ENCODE measurements at regions not wholly inside any gene's neighbourhood (a gene's known extent, or its start where the extent isn't known, plus 50 kb on each side); places are given as distances from the start of the nearest gene placed in this dataset.

GRCh38 chr2:53543083-53543482, 224.5 kb upstream of the CHAC2 start:
- ATAC-seq (ENCODE audit: low FRiP score) (no peak), DNase-seq (ENCODE audit: low spot score) (no peak)
- TF ChIP-seq, protein P1, sequence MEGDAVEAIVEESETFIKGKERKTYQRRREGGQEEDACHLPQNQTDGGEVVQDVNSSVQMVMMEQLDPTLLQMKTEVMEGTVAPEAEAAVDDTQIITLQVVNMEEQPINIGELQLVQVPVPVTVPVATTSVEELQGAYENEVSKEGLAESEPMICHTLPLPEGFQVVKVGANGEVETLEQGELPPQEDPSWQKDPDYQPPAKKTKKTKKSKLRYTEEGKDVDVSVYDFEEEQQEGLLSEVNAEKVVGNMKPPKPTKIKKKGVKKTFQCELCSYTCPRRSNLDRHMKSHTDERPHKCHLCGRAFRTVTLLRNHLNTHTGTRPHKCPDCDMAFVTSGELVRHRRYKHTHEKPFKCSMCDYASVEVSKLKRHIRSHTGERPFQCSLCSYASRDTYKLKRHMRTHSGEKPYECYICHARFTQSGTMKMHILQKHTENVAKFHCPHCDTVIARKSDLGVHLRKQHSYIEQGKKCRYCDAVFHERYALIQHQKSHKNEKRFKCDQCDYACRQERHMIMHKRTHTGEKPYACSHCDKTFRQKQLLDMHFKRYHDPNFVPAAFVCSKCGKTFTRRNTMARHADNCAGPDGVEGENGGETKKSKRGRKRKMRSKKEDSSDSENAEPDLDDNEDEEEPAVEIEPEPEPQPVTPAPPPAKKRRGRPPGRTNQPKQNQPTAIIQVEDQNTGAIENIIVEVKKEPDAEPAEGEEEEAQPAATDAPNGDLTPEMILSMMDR (IDR thresholded peaks at IDR 0.05), result no peak

DNA sequence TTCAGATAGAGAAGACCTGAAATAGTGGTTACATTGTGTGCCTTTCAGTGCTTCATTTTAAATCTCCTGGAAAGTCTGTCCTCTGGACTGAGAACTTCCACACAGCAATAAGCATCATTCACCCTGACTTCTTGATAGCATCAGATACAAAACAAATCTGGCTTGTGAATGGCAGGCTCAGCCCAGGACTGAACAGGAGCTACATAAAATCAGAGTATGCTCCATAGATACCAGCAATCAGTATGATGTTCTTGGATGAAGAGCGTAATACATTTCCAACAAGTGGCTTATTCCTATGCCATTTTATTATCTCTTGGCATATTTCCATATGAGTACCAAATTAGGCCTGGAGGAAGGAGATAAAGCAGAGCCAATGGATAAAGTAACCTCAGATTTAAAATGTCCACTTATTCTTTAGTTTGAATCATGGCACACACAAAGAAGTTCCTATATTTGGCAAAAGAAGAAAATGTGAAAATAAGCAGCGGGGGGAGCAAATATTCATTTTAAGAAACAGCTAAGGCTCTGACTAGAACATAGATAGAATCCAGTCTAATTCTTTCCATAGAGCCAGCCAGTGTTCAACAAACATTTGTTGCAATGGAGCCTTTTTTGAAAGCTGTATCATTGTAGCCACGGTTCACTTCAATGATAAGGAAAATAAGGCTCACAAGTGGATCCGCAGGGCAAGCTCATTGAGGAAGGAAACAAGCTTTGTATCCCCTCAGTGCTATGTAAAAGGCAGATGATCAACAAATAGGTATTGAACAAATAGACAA, 230.8 kb upstream of the CHAC2 start:
- ATAC-seq (ENCODE audit: low FRiP score) (no peak), DNase-seq (ENCODE audit: low spot score) (no peak)
- TF ChIP-seq, protein P1 (IDR thresholded peaks at IDR 0.05), result no peak

DNA sequence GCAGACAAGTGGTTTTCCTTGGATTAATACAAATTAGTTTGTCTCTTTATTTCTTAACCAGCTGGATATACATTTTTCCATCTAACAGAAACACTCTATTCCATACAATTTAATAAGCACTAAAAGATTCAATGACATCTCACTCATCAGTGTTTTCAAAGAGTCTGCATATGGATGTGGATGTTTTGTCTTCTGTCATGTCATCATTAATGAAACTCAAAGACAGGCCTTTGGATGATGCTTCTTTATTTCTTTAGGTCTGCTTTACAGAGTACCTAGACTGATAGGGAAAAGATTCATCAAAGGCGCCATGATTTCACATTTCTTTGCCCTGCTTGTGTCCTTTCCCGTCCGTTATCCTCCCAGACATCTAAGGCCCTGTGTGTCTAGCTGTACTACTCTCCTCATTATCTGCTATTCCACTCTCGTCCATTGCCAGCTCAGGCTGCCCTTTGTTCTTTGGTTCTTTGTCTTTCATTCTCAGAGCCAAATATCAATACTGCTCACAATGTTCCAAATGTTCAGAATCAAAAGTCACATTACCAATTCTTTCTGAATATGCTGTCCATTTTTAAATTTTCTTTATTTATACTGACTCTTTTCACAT, 232.3 kb upstream of the CHAC2 start:
- ATAC-seq (ENCODE audit: low FRiP score) (no peak), DNase-seq (ENCODE audit: low spot score) (no peak)
- TF ChIP-seq, protein P1 (IDR thresholded peaks at IDR 0.05), result no peak

DNA sequence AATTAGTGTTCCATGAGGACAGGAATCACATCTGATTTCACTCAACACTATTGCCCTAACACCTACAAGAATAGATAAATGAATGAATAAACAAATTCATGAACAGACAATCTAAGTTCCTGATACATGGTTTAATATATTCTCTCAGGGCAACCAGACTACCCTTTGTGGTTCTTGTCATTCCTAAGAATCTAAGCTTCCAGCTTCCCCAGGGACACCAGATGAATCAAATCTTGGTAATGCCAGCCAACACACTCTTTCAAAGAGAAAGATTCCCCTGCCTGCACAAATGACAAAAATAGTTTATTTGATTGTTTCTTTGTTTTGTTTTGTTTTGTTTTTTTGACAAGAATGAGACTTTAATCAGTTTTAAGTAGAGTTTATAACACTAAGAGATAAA, 237.5 kb upstream of the CHAC2 start:
- no peak for ATAC-seq (ENCODE audit: low FRiP score)
- no peak for DNase-seq (ENCODE audit: low spot score)
- TF ChIP-seq, protein P1 (IDR thresholded peaks at IDR 0.05), result no peak

GRCh38 chr2:53527056-53527455, 240.5 kb upstream of the CHAC2 start:
- TF ChIP-seq, protein P1 (IDR thresholded peaks at IDR 0.05), result no peak
- DNase-seq (ENCODE audit: low spot score), result no peak
- no peak for ATAC-seq (ENCODE audit: low FRiP score)

DNA sequence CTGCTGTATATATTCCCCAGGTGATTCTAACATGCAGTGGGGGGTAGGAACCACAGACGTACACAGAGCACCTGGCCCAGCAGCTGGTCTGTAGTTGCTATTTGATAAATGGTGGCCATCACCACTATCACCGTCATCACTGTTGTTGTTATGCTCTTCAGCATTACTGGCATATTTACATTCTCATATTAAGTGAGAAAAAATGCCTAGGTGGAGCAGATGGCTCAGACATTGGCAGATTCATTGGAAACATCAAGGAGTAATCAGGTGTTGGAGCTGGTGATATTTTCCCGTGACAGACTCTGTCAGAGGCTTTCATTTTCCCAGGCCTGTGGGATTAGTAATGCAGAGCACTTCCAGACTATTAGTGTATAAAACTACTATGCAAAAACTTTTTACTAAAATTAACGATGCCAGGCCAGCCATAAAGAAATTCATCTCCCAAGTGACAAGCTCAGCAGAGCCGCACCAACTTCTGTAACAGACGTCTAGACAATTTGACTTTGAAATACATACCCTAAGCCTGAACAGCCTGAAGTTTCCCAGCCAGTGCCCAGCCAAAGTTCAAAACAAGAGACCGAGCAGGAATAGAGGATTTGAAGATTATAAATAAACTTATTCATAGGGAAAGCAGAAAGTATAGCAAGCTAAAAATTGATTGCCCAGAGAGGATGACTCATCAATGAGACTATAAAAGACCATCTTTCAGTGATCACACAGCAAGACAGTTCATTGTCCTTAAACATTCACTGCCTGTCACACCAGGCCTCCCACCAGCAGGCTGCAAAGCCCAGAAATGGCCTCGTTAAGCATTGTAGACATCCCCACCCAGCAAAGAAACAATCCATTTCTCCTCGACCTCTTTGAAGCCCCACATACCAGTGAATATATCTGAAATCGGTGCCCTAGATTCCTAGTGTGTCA, 247.4 kb upstream of the CHAC2 start:
- TF ChIP-seq, protein P1 (IDR thresholded peaks at IDR 0.05), result no peak
- DNase-seq (ENCODE audit: low spot score) (no peak), ATAC-seq (ENCODE audit: low FRiP score) (no peak)

All from omental fat pad (tissue), 3 donors.